ENCODE measurements at regions not wholly inside any gene's neighbourhood (a gene's known extent, or its start where the extent isn't known, plus 50 kb on each side); places are given as distances from the start of the nearest gene placed in this dataset.

- DNase-seq: no peak
These were observed 314.9 kb downstream of the TMEM121 start for GRCh38 chr14:105841022-105842009.

- DNase-seq: no peak
These were observed 315.7 kb downstream of the TMEM121 start for GRCh38 chr14:105842105-105842504.

DNA sequence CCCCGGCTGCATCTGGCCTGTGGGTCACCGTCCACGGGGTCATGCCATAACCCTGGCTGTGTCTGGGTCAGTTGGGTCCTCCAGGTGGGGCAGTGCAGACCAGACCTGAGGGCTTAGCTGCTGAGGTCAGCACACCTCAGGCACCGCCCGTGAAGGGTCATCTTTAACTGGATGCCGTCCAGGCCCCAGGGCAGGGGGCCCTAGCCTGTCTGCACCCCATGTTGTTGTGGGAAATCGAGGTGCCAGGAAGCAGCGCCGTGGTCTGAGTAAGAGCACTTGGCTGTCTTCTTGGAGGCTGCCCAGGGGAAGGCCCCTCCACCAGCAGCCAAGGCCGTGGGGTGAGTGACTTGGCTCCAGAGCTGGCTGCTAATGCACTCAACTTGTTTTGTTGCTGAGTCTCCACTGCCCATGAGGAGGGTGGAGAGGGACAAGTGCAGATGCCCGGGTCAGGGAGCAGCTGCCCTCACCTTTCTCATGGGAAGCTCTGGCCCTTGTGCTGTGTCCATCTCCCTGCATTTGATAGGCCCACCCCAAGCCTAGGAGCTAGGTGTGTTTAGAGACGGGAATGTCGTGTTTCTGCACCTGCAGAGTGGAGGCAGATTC is 317.2 kb downstream of the TMEM121 start:
- DNase-seq: no peak

GRCh38 chr14:105844047-105844630 is 317.8 kb downstream of the TMEM121 start:
- DNase-seq: no peak

- no peak for DNase-seq
These were observed 318.7 kb downstream of the TMEM121 start for GRCh38 chr14:105844810-105845724.

GRCh38 chr14:105845725-105846309 is 319.4 kb downstream of the TMEM121 start:
- no peak for DNase-seq

DNA sequence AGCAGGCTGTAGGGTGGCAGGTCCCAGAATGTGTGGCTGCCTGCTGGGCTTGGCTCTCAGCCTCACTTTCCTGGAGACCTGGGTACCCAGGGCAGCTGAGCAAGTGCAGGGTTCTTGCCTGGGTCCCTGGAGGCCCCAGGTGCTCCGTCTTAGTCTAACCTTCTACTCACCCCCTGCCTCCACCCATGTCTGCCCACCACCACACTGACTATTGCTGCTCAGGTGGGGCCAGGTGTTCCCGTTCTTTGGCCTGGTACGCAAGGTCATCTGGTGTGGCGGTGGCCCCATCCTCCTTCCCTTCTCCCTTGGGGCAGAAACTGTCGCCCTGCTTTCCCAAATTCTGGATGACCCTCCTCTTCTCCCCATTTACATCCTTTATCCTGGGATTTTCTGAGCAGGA is 319.9 kb downstream of the TMEM121 start:
- DNase-seq: no peak

GRCh38 chr14:105847400-105847799 is 321.0 kb downstream of the TMEM121 start:
- DNase-seq: no peak

DNA sequence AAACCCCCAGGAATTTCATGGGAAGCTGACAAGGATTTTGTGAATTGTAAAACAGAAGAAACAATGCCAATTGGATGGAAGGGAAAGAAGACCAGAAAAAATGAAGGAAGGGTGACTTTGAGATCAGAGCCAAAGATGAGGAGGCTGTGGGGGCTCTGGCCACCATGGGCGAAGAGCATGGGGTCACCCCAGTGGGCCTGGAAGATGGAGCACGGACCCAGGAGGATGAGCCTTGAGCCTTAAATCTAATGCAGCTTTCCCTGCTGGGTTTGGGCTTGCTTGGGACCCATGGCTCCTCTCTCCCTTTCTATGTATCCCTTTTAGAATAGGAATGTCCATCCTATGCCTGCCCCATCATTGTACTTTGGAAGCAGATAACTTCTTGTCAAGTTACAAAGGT is 322.2 kb downstream of the TMEM121 start:
- DNase-seq: no peak

DNA sequence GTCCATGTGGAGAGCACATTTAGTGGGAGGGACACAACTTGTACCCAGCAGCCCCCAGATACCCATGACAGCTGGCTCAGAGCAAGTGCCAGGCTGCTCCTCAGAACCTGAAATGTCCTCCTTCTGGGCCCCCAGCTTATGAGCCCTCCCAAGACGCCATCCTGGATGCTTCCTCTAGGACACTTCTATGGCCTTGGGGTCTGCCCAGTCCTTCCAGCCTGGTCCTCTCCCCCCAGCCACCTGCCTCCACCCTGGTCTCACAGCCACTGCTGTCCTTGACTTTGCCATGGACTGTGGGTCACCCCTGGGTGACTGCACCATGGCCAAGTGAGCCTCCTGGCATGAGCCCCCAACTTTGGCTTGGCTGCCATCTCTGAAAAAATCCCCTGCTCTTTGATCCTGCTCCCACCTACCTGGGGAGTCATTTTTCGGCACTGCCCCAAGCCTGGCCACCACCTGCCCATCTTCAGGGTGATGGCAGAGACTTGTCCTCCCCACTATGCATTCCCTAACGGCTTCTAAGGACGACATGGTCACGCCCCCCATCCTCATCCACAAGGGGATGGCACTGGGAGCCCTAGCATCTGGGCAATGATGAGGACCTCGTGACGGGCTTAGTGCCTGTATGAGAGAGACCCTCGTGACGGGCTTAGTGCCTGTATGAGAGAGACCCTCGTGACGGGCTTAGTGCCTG is 323.7 kb downstream of the TMEM121 start:
- no peak for DNase-seq

DNA sequence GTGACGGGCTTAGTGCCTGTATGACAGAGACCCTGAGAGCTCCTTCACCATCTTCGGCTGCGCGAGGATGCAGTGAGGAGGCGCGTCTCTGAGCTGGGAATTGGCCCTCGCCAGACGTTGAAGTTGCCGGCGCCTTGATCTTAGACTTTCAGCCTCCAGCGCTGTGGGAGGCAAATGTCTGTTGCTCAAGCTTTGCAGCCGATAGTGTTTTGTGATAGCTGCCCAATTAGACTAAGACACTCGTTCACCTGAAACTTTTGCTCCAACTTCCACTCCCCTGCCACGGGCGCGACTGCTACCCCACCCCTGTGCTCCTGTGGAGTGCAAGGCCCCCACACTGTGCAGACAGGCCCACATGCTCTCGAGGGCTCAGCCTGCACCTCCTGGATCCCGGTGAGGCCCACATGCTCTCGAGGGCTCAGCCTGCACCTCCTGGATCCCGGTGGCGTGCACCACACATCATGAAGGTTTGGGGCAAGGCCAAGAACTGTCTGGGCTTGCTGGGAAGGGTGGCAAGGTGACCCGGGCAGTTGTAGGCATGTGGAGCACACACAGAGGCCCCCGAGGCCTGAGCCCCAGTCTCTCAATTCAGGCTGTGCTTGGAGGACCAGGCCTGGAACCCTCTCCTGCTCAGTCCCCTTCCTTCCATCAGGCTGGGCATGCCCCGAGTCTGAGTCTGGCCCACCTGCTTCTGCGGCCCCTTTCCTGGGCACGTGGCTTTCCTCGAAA is 324.6 kb downstream of the TMEM121 start:
- DNase-seq: no peak

DNA sequence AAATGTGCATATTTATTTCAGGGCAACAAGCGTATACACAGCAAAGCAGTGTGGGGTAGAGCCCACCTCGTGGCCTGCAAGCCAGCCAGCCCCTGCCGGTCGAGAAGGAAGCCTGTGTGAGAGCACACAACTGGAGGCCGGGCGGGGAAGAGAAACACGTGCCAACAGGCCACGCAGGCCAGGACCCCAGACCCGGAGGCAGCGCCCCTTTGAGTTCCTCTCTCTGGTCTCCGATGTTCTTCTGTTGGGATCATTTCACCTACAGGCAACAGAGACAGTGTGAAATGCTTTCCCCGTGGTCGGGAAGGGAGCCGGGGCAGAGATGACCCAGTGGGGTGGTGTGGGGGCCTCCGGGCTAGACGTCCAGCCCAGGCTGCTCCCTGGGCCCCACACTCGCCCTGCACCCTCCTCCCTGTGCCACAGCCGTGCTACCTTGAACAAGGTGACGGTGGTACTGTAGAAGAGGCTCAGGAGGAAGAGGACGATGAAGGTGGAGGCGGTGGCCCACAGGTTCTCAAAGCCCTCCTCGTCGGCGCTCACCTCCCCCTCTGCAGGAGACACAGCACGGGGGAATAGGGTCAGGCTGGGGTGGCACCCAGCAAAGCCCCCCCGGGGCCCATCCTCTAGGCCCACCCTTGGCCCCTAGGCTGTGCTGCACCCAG is 325.5 kb downstream of the TMEM121 start:
- DNase-seq: no peak

DNA sequence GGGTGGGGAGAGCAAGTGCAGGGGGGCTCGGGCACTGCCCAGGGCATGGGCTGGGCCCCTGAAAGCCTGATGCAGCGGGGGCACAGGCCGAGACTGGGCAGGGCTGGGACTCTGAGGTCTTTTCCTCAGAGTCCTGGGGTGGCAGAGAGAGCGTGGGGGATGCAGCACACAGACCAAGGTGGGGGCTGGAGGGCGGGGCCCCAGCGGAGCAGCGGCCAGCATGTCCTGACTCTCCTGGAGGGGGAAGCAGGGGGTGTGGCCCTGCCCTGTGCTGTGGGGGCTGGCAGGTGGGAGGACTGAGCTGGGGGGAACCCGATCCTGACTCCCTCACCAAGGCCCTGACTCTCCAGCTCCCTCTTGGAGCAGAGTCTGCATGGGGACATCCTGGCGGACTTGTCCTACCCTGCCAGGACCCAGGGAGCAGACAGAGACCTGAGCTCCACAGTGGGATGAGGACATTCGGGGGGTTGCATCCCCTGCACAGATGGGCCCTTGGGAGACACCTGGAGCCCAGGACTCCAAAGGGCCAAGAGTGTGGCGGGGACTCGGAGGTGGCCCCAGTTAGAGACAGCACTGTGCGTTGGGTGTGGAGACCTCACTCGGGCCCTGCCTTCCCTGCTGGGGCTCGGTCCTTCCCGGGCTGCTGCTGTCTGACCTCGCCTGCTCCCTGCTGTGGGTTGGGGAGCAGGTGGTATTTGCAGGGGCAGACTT is 326.1 kb downstream of the TMEM121 start:
- no peak for DNase-seq

- DNase-seq: no peak
These were observed 326.9 kb downstream of the TMEM121 start for GRCh38 chr14:105853089-105853906.

DNA sequence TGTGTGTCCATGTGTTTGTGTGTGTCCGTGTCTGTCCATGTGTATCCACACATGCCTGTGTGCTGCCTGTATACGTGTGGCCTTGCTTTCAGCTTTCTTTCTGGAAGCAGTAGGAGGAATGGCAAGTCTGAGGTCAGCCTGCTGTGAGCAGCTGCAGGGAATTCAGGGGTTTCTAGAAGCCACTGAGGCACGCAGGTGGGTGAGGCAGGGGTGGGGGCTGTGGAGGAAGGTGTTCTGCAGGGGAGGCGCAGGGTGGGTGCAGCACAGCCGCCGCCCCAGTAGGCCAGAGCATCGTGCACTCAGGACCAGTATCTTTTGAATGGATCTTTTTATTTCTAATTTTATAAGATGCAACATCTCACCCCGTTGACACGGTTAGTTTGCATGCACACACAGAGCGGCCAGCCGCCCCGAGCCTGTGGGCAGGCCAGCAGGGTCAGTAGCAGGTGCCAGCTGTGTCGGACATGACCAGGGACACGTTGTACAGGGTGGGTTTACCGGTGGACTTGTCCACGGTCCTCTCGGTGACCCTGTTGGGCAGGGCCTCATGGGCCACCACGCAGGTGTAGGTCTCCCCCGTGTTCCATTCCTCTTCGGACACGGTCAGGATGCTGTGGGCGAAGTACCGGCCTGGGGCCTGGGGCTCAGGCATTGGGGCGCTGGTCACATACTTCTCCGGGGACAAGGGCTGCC is 327.7 kb downstream of the TMEM121 start:
- DNase-seq: no peak

DNA sequence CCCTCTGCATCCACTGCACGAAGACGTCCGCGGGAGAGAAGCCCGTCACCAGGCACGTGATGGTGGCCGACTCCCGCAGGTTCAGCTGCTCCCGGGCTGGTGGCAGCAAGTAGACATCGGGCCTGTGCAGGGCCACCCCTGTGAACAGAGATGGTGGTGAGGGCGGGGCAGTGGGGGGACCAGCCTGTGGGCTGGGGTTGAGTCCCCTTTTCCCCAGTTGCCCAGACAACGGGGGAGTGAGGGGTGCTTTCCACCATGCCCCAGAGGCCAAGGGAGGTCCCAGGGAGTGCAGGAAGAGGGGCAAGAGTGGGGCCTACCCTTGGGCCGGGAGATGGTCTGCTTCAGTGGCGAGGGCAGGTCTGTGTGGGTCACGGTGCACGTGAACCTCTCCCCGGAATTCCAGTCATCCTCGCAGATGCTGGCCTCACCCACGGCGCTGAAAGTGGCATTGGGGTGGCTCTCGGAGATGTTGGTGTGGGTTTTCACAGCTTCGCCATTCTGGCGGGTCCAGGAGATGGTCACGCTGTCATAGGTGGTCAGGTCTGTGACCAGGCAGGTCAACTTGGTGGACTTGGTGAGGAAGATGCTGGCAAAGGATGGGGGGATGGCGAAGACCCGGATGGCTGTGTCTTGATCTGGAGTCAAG is 328.3 kb downstream of the TMEM121 start:
- DNase-seq: no peak
